Heart right ventricle (tissue), 16 donors: ENCODE measurements at regions not wholly inside any gene's neighbourhood (a gene's known extent, or its start where the extent isn't known, plus 50 kb on each side); places are given as distances from the start of the nearest gene placed in this dataset.

Experiments
- ATAC-seq, 8 donors: fragments of 200-7000 bp; cut with Tn5 transposase; one replicate each; pipeline ENCODE4 v1.9.1; 2020; ENCODE audit warnings: mild to moderate bottlenecking in 8 of 8, moderate library complexity in 8 of 8, moderate number of reproducible peaks in 1 of 8
- DNase-seq, 2 donors: peaks; one replicate each; pipeline ENCODE4 v3.0.0-alpha.2; 2020
- H3K27ac ChIP-seq, 10 donors: fragments of 200-600 bp; sonication (generic) in 2 of 10; one replicate each; pipeline versions ENCODE4 v1.5.0 to v1.8.0; 2020 to 2022; ENCODE audit warnings: mild to moderate bottlenecking in 3 of 10
- H3K27me3 ChIP-seq, 7 donors: fragments of 200-600 bp; one replicate each; pipeline ENCODE4 v1.8.0; 2021 to 2022; ENCODE audit warnings: mild to moderate bottlenecking in 2 of 7
- H3K36me3 ChIP-seq, 9 donors: fragments of 200-600 bp; sonication (generic) in 1 of 9; one replicate each; pipeline versions ENCODE4 v1.5.0 to v1.8.0; 2020 to 2022; ENCODE audit warnings: mild to moderate bottlenecking in 2 of 9
- H3K4me1 ChIP-seq, 9 donors: fragments of 200-600 bp; sonication (generic) in 1 of 9; one replicate each; pipeline versions ENCODE4 v1.5.0 to v1.8.0; 2020 to 2022; ENCODE audit warnings: mild to moderate bottlenecking in 4 of 9
- H3K4me3 ChIP-seq, 10 donors: fragments of 200-600 bp; sonication (generic) in 2 of 10; one replicate each; pipeline versions ENCODE4 v1.5.0 to v1.8.0; 2020 to 2022; ENCODE audit warnings: mild to moderate bottlenecking in 7 of 10, moderate library complexity in 2 of 10
- H3K9me3 ChIP-seq, 11 donors: fragments of 200-600 bp in 10 of 11; sonication (generic) in 2 of 11; one replicate each; pipeline versions ENCODE4 v1.5.0 to v1.8.0; 2013 to 2022; ENCODE audit warnings: mild to moderate bottlenecking in 2 of 11, control low read depth in 1 of 11, moderate library complexity in 1 of 11
- WGBS, 2 donors: extraction: QIAGEN DNeasy Blood & Tissue Kit; methylation state at CpG; one replicate each; pipeline ENCODE4 v1.1.7; 2013; ENCODE audit warnings: inconsistent platforms in 1 of 2; 5-methylcytosine and 5-hydroxymethylcytosine counted together
- intact Hi-C, 10 donors: fragments of 100-400 bp; cut with DNase I; formaldehyde crosslinking; loops; one replicate each; pipeline versions ENCODE4 v1.11.1 to v1.14.2; 2022
- TF ChIP-seq, protein P1 (sequence below), 9 donors: fragments of 200-600 bp; sonication (generic) in 2 of 9; IDR thresholded peaks; one replicate each; pipeline versions ENCODE4 v1.5.0 to v1.8.0; 2021 to 2022; ENCODE audit warnings: antibody characterized with exemption in 9 of 9, mild to moderate bottlenecking in 5 of 9, moderate library complexity in 1 of 9
- donor health status: Arrhythmogenic right ventricular cardiomyopathy.
- donor health status: ischemic (EF 13 %, LVEDD 7.1; RV severe dilation, severe dysfunction).
- donor health status: healthy with polysubstance abuse.
- donor health status: DM: no; HTN: yes; CAD: no.
- donor health status: DM: no; HTN: no; CAD: no.
- donor health status: ischemic (EF 25% LVEDD 6.9; RV normal size, moderate dysfunction).
- donor health status: ischemic (EF 25% LVEDD 5.7; RV mildly dilated, moderate dysfunction).
- donor health status: healthy.
- donor health status: DM: yes; HTN: yes; CAD: no.
- donor health status: Ischemic cardiomyopathy.
- donor health status: ischemic (EF 35%, LVEDD 5.7; RV mildly dilated, moderate dysfunction).
- donor health status: nonischemic (EF 11% LVEDD 7.7; RV severe dilation, severe dysfunction).
- donor health status: DM: yes; HTN: yes; CAD: no.
- donor health status: PGD.
- donor health status: ischemic (EF 29% LVEDD 5.4; RV normal size, mild dysfunction).
- donor health status: nonischemic (EF 23%, LVEDD 6.1; RV moderate dilation, normal function).

DNA sequence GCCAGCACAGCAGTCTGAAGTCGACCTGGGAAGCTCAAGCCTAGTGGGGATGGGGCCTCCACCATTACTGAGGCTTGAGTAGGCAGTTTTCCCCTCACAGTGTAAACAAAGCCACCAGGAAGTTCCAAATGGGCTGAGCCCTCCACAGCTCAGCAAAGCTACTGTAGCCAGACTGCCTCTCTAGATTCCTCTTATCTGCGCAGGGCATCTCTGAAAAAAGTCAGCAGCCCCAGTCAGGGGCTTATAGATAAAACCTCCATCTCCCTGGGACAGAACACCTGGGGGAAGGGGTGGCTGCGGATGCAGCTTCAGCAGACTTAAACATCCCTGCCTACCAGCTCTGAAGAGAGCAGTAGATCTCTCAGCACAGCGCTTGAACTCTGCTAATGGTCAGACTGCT lies 218.4 kb upstream of the VRK2 start:
- no peaks in the 10 kb centered on the region for H3K4me1 ChIP-seq
- no peak overlapping the region for H3K4me3 ChIP-seq
- WGBS, 2 donors = 66 to 70% methylated on average over 4 of the region's 4 CpGs
- H3K9me3 ChIP-seq = peaks cover 0 to 71% (median 15%) of the 10 kb centered on the region in 11 donors
- no peaks in the 10 kb centered on the region for H3K27me3 ChIP-seq
- H3K36me3 ChIP-seq = no peaks in the 10 kb centered on the region
- no peak overlapping the region for H3K27ac ChIP-seq
- no peak for DNase-seq
- intact Hi-C loops = no loop called here
- no peak for ATAC-seq
- TF ChIP-seq, protein P1, sequence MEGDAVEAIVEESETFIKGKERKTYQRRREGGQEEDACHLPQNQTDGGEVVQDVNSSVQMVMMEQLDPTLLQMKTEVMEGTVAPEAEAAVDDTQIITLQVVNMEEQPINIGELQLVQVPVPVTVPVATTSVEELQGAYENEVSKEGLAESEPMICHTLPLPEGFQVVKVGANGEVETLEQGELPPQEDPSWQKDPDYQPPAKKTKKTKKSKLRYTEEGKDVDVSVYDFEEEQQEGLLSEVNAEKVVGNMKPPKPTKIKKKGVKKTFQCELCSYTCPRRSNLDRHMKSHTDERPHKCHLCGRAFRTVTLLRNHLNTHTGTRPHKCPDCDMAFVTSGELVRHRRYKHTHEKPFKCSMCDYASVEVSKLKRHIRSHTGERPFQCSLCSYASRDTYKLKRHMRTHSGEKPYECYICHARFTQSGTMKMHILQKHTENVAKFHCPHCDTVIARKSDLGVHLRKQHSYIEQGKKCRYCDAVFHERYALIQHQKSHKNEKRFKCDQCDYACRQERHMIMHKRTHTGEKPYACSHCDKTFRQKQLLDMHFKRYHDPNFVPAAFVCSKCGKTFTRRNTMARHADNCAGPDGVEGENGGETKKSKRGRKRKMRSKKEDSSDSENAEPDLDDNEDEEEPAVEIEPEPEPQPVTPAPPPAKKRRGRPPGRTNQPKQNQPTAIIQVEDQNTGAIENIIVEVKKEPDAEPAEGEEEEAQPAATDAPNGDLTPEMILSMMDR (IDR thresholded peaks at IDR 0.05) = no peak

DNA sequence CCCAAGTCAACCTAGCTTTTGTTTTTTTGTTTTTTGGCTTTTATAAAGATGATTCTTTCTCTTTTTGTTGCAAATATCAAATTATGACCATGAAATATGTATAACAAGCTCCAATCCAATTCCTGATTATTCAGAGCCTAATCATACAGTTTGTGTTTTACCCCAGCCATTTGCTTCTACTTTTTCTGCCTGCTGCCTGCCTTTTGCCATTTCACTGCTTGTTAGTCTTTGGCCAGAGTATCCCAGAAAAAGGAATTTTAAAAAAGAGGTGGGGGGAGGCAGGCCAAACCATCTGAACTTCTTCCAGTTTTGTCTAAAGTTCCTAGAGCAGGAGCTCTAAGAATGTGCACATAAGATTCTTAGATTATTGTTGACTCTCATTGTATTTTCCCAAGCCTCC lies 211.9 kb upstream of the VRK2 start:
- no peak for DNase-seq

DNA sequence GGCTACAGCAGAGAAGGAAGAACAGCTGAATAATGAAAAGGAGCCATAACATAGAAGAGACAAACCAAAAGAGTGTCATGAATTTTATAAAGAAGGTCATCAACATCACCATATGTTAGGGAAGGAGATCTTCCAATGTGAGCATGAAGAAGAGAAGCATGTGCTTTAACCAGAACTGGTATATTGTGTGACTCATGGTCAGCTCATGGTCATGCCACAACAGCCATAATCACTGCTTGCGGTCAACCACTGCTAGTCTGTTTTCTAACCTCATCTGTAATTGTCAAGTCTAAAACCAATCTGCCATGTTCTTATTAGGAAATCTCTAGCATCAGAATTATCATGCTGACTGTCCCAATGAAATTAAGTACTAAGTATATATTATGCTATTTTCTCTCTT lies 204.1 kb upstream of the VRK2 start:
- Histone ChIP-seq H3K27me3 (no peaks in the 10 kb centered on the region), H3K4me1 (no peaks in the 10 kb centered on the region), H3K9me3 (no peaks in the 10 kb centered on the region), H3K4me3 (no peak overlapping the region), H3K36me3 (no peaks in the 10 kb centered on the region), H3K27ac (no peak overlapping the region)
- intact Hi-C loops = no loop called here
- DNase-seq (no peak), ATAC-seq (no peak)
- WGBS, 2 donors = 82 to 92% methylated on average over 1 of the region's 1 CpG
- TF ChIP-seq, protein P1 (IDR thresholded peaks at IDR 0.05) = no peak

More for the DNA sequence above, 211.9 kb upstream of the VRK2 start:
- H3K4me1 ChIP-seq = no peaks in the 10 kb centered on the region
- ATAC-seq = no peak
- intact Hi-C loops = no loop called here
- H3K36me3 ChIP-seq = no peaks in the 10 kb centered on the region
- H3K27ac ChIP-seq = no peak overlapping the region
- peaks cover 0 to 23% (median 0%) of the 10 kb centered on the region in 11 donors for H3K9me3 ChIP-seq
- H3K27me3 ChIP-seq = no peaks in the 10 kb centered on the region
- TF ChIP-seq, protein P1 (IDR thresholded peaks at IDR 0.05) = no peak
- H3K4me3 ChIP-seq = no peak overlapping the region

DNA sequence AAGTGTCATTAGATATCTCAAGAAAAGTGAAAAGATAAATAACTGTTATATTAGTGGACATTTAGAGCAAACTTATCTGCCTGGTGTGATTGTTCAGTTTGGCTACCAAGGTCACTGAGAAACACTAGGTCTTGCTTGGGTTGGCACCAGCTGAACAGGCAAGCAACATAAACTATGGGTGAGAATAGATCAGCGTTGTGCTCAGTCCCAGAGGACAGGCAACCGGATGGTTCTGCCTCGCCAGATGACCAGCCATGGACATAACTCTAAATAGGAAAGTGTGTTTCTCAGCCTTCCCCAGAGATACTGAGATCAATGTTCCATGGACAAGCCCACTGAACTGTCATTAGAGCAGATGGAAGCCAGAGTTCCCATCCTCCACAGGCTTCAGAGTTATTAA lies 203.4 kb upstream of the VRK2 start:
- 79 to 80% methylated on average over 3 of the region's 3 CpGs for WGBS, 2 donors
- Histone ChIP-seq H3K36me3 (no peaks in the 10 kb centered on the region), H3K9me3 (no peaks in the 10 kb centered on the region), H3K27ac (no peak overlapping the region), H3K27me3 (no peaks in the 10 kb centered on the region), H3K4me1 (no peaks in the 10 kb centered on the region), H3K4me3 (no peak overlapping the region)
- ATAC-seq (no peak), DNase-seq (no peak)
- intact Hi-C loops = no loop called here
- TF ChIP-seq, protein P1 (IDR thresholded peaks at IDR 0.05) = no peak

DNA sequence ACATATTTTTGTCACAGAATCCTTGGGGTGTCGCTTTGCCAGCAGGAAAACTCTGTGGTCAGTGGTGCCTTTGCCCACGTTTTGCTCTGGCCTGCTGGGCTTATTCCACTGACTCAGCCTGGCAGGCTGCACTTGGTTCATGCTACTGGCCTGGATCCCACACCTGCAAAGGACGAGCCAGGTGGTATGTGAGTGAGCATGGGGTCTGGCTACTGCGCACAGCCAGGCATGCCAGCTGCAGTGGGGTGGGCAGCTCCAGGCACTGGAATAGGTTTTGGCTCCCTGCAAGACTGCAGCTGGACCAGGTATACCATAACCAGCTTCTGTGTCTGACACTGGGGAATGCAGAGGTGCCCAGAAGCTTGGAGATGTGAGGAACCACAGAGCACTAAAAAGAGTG lies 197.9 kb upstream of the VRK2 start:
- no peak overlapping the region for H3K4me3 ChIP-seq
- ATAC-seq = no peak
- WGBS, 2 donors = 68 to 73% methylated on average over 4 of the region's 4 CpGs
- H3K9me3 ChIP-seq = no peaks in the 10 kb centered on the region
- no peak overlapping the region for H3K27ac ChIP-seq
- no peaks in the 10 kb centered on the region for H3K36me3 ChIP-seq
- no peaks in the 10 kb centered on the region for H3K4me1 ChIP-seq
- H3K27me3 ChIP-seq = no peaks in the 10 kb centered on the region
- intact Hi-C loops = no loop called here
- DNase-seq = no peak
- TF ChIP-seq, protein P1 (IDR thresholded peaks at IDR 0.05) = no peak
